Activated T-cell treated with anti-CD3 and anti-CD28 coated beads, Interleukin-2, amount 50 U/mL, for 1 hour (primary cell): ENCODE measurements at regions not wholly inside any gene's neighbourhood (a gene's known extent, or its start where the extent isn't known, plus 50 kb on each side); places are given as distances from the start of the nearest gene placed in this dataset.

Experiments used
- DNase-seq: peaks from one replicate; pipeline ENCODE4 v3.0.0-alpha.2; 2020

DNA sequence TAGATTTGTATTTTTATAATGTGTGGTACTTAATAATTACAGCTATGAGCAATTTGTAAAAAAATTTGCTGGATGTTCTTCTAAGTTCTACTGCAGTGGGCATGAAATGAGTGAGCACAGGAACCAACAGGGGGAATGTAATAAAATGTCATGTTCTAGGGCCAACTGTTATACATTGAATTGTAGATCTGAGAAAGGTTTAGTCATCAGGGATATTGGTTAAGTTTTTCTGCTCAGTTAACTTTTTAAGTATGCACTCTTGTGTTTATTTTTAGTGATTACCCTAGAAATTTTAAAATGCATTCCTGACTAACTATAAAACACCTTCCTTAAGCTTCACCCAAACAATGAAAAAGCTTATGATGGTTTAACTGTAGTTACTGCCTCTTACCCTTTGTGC, 101.8 kb downstream of the CAND1 start:
- DNase-seq, result no peak

DNA sequence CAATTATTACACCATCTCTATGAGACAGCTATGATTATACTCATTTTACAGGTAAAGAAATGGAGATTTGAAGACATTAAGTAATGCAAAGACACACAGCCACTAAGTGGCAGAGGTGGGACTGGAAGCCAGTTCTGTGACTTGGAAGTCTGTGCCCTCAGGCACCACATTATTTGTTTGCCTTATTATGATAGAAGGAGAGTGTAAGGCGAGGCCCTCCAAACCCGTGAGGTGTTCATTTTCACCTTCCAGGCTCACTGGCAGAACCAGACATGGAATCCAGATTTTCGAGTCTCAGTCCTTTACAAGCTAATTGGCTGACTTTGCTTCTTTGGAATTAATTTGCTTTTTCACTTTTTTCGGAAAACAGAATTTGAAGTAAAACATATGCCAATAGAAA, 107.9 kb downstream of the CAND1 start:
- DNase-seq, result no peak

DNA sequence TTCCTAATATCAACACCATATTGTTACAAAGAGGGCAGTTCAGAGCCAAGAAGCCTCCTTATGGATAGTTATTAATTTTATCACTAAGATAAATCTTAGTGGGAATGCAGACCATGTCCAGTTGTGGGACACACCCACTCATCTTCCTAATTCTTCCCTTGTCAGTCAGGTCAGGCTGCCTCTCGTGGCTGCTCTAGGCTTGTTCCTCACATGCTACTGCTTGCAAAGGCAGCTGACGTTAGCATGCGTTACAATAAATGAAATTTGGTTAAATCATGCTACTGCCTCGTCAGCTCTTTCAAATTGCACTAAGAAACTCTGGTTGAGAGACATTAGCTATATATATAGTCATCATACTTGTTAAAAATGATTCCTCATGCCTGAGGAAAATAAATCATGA, 108.4 kb downstream of the CAND1 start:
- no peak for DNase-seq

DNA sequence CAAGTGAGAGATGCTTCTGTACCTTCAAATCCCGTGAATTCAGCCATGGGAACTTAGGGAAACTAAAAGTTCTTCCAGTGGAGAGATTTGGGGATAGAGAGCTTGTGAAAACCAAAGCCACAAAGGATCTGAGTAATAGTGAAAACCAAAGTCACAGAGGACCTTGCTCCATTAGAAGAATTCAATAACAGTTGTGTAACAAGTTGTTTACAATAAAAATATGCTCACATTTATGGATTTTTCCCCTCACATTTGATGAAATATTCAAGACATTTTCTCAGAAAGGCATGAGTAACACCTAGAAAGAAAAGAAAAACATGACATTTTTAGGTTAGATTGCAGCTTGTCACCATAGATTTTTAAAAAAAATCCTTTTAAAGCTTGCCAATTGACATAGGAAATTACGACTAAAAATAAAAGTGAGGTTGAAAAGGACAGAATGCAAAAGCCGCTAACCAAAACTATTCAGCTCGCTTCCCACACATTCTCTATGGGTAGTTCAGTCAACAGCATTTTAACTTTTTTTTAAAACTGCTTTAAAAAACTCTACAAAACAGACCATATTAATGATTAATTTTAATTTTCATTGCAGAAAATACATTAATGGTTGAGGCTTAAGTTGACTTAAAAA, 113.2 kb downstream of the CAND1 start:
- DNase-seq, result no peak

DNA sequence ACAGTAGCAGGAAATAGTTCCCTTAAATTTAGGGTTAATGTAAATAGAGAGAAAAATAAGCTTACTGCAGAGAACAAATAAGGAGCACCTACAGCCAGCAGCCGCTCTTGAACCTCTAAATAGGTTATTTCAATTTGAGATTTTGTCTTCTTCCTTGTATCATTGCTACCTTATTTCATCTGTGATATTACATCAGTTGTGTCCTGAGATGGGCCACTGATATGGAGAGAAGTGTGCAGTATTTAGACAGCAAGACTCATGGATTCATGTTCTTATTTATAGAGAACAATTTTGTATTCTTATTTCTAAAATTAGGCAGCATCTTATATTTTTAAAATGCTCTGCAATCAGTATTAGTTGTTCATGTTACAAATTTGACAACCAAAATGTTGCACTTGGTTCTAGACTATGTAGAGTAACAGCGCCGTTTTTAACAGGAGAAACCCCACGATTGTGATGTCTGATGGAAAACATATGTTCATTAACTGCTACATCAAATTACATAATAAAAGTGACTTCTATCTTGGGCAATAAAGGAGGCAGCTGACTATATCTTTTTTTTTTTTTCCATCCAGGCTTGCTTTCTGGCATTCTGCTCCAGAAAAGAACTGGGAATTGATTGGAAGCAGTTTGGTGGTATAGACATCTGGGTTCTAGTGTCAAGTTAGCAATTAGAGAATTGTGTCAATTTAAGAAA, 117.9 kb downstream of the CAND1 start:
- DNase-seq, result no peak

DNA sequence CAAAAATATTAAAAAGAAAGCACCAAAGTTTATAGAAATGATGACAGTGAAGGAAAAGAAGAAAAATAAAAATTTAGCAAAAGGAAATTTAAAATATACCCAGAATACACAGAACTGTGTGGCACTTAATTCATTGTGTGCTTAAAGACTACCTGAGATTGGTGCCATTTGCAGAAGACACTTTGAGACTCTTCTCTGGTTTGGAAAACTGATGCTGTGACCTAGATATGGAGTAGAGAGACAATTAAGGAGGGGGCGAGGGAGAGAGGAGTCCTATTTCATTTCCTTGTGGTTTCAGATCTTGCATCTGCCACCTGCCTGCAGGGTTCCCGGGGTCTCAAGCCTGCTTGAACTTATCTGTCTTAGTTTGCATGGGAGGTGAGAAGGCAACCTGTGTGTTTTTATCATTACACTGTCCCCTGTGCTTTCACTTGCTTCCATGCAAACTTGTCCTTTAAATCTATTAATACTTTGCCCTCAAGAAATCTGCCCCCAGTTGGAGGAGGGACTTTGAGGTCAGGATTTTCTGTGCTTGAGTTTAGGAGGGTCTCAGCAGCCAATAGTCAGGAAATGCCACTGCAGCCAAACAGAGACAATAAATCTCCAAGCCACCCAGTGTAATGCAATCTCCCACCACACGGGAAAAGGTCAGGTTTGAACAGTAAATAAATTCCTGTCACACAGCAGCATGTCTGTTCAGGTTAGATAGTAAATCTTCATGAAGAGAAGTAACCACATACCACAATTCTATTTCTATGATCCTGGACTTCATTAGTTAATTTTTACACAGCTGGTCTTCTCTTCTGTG, 119.4 kb downstream of the CAND1 start:
- no peak for DNase-seq

DNA sequence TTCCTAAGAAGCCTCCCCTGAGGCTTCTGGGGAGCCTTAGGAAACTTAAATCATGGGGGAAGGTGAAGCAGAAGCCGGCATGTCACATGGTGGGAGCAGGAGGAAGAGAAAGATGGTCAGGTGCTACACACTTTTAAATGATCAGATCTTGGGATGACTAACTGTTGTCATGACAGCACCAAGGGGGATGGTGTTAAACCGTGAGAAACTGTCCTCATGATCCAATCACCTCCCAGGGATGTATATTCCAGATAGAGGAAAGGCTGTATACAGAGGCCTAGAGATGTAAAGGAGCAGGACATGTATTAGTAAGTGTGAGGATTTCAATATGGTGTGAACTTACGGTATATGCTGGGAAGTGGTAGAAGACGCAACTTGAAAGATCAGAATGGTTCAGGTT, 121.1 kb downstream of the CAND1 start:
- no peak for DNase-seq

DNA sequence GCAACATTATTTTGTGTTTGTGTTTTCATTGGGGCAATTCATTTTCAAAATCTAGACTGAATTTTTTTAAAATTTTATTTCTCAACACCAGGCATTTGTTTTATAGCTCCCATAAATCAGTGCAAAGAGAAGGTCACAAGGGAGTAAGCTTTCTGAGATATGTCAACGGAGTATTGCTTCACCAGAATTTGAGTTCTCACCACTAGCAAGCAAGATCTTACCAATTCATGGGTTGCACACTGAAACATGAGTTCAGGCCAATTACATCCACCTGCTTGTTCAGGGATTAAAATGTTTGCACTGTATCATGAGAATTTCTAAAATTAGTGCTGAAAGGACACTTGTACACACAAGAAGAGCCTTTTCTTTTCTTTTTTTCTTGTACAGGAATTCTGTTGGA, 121.9 kb downstream of the CAND1 start:
- no peak for DNase-seq

DNA sequence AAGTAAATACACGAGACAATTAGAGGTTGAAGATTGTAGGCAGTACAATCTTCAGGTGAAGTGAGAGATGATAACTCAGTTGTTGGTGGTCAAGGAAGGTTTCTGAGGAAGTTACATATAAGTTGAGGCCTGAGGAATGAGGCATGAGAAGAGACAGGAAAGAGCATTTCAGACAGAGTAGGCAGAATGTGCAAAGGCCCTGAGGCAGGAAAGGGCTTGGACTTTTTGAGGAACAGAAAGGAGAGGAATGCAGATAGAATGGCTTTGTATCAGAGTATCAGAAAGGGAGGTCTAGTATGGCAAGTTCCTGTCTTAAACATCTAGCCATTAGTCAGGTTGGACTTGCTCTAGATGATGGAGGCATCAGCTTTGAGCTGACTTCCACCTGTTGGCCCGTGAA, 122.5 kb downstream of the CAND1 start:
- no peak for DNase-seq

DNA sequence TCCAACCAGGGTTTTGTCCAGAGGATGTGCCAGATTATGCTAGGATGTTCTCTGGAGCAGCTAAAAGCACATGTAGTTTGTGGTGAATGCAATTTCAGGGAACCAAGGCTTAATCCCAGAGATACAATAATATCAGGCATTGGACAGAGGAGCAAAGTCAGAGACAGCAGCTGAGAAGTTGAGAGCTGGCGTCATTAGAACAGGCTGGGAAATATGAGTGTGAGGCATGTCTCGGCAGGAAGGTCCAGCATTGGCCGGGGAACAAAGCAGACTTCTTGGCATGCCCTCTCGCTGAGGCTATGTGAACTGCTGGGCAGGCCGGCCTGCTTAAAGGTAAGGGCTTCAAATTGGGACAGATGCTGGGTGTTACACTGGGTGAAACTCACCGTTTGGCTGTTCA, 125.4 kb downstream of the CAND1 start:
- DNase-seq, result no peak

DNA sequence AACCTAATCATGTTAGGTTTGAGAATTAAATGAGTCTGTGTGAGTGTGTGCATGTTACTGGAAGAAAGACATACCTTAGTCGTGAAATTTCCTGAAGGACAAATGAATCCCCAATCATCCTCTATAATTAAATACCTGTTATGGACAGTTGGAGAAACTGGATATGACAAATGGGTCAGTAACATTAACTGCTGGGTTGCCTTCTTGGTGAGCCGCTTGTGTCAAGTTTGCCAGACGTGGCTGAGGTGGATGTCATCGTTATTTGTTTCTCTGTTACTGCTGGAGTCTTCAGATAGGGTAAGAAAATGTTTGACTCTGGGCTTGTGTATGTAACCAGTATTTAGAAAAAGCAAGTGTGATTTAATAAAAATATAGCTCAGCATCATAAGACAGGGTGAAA, 131.6 kb downstream of the CAND1 start:
- no peak for DNase-seq

DNA sequence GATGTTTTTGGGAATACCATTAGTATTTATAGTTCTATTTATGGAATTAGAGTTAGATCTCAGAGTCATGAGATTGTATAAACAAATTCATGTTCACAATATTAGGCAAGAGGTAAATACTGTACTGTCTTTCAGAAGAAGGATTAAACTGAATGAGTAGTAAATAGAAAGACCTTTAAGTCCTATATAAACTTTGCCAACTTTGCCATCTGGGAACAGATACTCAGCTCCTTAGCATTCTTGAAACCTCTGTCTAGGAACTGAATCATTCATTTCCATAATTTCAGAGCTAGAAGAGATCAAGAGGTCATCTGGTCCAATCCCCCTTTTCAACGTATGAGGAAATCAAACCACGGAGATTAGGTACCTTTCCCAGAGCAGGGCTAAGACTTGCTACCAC, 141.1 kb downstream of the CAND1 start:
- no peak for DNase-seq

DNA sequence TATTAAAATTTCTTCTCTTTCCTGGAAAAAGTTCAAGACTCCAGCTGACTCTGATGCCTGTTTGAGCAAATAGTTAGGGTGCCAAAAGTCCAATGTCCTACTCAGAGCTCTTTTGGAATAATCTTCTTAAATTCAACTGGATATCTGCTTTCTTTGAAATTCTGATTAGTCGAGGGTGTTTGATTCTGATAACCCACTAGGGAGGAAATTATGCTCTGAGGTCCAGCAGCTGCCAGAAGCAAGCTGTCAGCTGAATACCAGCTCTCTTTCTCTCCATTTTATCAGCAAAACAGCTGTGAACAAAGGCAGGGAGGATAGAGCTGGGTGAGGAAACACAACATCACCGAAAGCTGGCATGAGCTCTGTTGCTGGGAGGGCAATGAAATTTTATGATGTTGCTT, 141.5 kb downstream of the CAND1 start:
- no peak for DNase-seq

DNA sequence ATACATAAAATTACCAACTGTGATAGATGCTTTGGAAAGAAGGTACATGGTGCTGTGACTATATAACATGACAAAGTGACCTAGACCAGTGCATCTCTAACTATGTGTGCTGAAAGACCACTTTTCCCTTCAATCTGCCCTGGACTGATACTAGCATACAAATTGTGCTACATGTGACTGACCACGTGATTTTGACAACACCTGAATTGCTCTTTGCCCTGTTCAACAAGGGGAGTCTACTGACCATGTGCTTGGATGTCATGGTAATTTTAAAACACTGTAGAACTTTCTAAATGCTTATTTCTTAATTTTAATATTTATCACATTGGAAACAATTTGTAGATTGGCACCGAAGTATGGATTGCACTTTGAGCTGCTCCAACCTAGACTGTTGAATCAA, 142.4 kb downstream of the CAND1 start:
- DNase-seq, result no peak

DNA sequence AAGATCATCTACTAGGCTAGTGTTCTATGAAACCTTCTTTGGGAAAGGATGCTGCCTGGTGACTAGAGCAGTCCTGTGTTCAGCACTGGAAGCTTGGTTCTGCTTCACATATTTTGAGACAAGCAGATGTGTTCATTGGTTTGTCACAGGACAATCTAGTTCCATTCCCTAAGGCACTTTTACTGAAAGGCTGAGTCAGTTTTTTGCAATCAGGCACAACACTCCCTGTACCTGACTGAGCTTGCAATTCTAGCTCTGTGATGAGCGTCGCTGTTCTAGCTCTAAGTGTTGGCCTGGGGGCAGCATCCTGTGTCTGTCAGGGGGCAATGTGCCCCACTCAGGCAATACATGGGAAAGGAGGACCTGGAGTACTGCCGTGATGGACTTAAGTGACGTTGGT, 144.4 kb downstream of the CAND1 start:
- DNase-seq, result no peak

DNA sequence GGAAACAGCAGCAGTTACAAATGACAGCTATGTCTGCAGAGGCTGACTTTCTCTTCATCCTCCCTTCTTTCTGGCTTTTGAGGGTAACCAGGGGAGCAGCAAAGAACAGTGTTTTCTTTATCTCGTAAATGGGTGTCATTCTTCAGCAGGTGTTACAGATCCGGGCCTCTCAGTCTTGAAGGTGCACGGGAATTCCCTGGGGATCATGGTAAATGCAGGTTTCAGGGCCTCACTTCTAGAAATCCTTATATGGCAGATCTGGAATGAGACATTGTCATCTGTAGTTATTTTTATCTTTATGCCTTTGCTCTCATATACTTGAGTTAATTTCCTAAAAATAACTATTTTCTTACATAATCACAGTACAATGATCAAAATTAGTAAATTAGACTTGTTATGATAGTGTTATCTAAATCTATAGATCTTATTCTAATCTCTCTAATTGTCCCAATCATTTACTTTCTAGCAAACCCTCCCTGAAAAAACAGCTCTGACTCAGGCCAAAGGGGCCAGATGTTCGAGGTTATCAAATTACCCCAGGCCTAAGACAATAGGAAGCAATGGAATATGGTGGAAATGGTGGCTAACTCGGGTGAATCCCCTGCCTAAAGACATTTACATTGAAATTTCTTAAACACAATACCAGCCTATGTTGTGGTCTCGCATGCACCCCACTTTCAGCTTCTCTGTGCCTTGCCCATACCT, 145.0 kb downstream of the CAND1 start:
- no peak for DNase-seq

DNA sequence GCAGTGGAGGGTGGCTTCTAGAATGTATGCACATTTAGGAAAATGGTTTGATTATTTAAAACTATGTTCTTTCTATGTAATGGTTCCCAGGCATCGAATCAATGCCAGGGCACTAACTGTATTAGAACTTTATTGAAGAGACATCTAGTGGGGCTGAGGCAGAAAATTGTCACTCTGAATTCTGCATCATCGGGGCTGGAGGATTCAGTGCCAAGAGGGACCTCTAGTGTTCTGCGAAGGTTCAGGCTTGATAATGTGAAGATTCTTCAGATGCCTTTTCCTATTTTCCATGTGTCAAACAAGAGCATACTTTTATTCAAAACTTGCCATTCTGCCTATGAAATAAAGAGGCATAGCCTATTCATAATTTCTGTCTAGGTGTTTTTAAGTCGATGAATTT, 146.3 kb downstream of the CAND1 start:
- no peak for DNase-seq

DNA sequence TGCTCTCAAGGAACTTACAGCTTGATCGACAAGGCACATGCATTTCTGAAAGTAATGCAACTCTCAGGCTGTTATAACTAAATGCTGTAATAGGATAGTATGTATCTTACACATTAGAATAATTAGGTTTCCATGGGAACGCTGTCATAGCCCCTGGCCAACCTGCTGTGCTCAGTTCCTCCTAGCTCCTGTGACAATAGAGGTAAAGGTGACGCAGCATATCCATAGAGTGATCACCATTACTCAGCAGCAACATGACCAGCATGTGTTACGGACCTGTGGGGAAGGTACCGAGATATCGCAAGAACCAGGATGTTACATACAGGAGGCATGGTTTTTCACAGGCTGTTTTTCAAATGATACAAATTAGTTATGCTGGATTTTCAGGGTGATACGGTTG, 150.7 kb downstream of the CAND1 start:
- DNase-seq, result no peak

DNA sequence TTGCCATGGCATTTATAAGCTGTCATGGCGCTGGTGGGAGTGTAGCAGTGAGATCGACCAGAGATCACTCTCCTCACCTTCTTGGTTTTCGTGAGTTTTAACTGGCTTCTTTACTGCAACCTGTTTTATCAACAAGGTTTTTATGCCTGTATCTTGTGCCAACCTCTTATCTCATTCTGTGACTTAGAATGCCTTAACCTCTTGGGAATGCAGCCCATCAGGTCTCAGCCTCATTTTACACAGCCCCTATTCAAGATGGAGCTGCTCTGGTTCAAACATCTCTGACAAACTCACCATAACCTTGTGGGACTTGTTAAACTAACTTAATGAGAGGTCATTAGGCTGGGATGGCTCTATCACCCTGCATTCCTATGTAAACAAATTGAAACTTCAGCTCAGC, 151.3 kb downstream of the CAND1 start:
- DNase-seq, result no peak

DNA sequence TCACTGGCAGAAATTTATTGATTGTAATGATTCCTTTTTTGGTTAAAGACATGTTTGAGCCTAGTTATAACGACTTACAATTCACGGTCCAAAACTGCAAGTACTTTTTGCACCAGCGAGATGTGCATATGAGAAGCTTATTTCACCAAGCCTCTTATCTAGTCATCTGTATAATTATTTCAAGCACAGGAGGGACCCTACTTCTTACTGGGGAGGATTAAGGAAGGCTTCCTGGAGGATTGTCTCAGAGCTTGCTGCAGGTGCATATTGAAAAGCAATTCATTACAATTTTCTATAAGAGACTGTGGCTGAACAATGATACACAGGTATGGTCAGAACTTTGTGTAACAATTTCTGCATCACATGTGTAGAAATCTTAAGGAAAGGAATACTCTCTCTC, 152.9 kb downstream of the CAND1 start:
- no peak for DNase-seq

DNA sequence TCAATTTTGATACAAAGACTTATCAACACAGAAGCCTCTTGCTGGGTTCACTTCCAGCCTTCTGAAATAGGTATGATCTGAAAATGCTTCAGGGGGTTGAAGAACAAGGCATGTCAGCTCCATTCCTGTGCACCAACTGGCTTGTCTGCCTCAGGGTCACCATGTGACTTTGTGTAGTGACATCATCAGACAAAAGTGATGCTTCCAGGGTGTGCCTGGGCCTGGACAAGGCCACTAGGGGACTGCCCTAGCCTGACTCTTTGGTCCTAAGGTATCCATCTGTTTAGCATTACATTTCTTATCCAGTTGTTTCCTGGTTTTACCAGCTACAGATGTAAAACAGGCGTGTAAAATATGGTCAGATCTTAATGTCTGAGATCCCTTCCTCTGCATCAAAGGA, 155.6 kb downstream of the CAND1 start:
- DNase-seq, result no peak

DNA sequence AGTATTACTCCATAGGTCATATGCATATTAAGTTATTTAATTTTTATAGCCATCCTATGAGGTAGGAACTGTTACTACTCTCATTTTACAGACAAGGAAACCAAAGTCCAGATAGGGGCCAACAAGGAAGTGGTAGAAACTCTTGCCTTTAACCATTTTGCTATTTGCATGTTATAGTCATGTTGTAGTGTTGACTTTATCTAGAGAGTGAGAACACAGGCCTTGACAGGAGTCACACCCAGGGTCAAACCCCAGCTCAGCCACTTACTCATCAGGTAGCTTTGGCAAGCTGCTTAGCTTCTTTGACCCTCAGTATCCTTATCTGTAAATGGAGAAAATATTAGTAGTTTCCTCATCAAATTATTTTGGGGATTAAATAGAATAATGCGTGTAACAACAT, 156.2 kb downstream of the CAND1 start:
- no peak for DNase-seq

DNA sequence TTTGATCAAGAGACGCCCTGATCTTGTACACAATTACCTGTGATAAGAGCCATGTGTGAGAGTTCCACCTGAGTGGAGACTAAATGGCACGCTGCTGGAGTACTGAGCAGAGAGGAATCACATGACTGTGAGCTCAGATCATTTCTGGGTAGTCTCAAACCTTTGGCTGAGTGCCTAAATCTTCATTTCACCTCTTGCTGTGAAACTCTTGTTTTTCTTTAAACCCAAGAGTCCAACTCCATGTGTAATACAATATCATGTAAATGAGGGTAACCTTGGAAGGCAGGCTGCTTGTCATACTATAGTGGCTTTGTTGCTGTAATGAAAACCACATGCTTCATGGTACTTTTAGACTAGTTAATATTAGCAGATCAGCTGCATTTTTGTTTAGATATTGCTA, 156.9 kb downstream of the CAND1 start:
- DNase-seq, result no peak

DNA sequence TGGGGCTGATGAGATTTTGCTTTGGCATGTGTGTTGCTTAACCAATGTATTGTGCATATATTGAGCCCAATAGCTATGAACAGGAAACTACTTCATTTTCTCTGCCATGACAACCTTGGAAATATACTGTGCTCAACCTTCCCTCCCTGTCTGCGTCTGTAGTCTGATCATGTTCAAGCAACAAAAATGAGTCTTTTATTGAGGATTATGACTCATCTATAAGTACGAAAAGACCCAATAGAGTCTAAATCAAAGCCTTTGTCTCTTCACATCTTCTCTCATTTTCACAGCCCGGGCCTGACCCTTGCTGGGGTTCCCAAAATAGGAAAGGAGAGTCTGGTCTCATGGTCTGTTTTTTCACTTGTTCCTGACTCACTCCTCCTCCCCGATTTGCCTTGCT, 158.2 kb downstream of the CAND1 start:
- no peak for DNase-seq
